Skeletal muscle satellite cell (primary cell): ENCODE measurements at regions not wholly inside any gene's neighbourhood (a gene's known extent, or its start where the extent isn't known, plus 50 kb on each side); places are given as distances from the start of the nearest gene placed in this dataset.

ENCODE experiments used
- H3K27me3 ChIP-seq: 2 replicates; pipeline ENCODE4 v1.7.0; 2013; ENCODE audit warnings: low read length; ENCODE audit not compliant: control insufficient read depth, insufficient read depth
- H3K36me3 ChIP-seq: 2 replicates; pipeline ENCODE4 v1.7.0; 2013; ENCODE audit warnings: mild to moderate bottlenecking, control low read depth, low read length; ENCODE audit not compliant: insufficient read depth
- H3K4me1 ChIP-seq: 2 replicates; pipeline ENCODE4 v1.7.0; 2013; ENCODE audit warnings: low read length; ENCODE audit not compliant: control insufficient read depth, insufficient read depth
- H3K4me2 ChIP-seq: 2 replicates; pipeline ENCODE4 v1.7.0; 2013; ENCODE audit warnings: mild to moderate bottlenecking, low read length
- H3K4me3 ChIP-seq: 2 replicates; pipeline ENCODE4 v1.7.0; 2013; ENCODE audit warnings: low read length
- H3K9ac ChIP-seq: 2 replicates; pipeline ENCODE4 v1.7.0; 2013; ENCODE audit warnings: mild to moderate bottlenecking, low read depth, low read length, moderate library complexity
- H3K9me3 ChIP-seq: replicated peaks from 2 replicates; pipeline ENCODE4 v1.7.0; 2013; ENCODE audit warnings: mild to moderate bottlenecking, control low read depth, low read length

- Histone ChIP-seq H3K9me3 (no peaks in the 10 kb centered on the region), H3K4me3 (no peak overlapping the region), H3K36me3 (no peaks in the 10 kb centered on the region), H3K27me3 (peaks cover 5% of the 10 kb centered on the region), H3K4me1 (no peaks in the 10 kb centered on the region), H3K9ac (no peak overlapping the region), H3K4me2 (no peak overlapping the region)
Observed at GRCh38 chr4:23365871-23366556, 523.8 kb downstream of the PPARGC1A start.

- no peaks in the 10 kb centered on the region for H3K9me3 ChIP-seq
- no peak overlapping the region for H3K4me2 ChIP-seq
- H3K4me1 ChIP-seq = no peaks in the 10 kb centered on the region
- no peaks in the 10 kb centered on the region for H3K36me3 ChIP-seq
- no peak overlapping the region for H3K4me3 ChIP-seq
- no peak overlapping the region for H3K9ac ChIP-seq
- peaks cover 5% of the 10 kb centered on the region for H3K27me3 ChIP-seq
Observed at GRCh38 chr4:23365086-23365485, 524.8 kb downstream of the PPARGC1A start.

GRCh38 chr4:23364167-23364566, 525.7 kb downstream of the PPARGC1A start:
- Histone ChIP-seq H3K9ac (no peak overlapping the region), H3K4me1 (no peaks in the 10 kb centered on the region), H3K4me2 (no peak overlapping the region), H3K36me3 (no peaks in the 10 kb centered on the region), H3K4me3 (no peak overlapping the region), H3K9me3 (no peaks in the 10 kb centered on the region), H3K27me3 (peaks cover 5% of the 10 kb centered on the region)

- Histone ChIP-seq H3K4me2 (no peak overlapping the region), H3K9me3 (no peaks in the 10 kb centered on the region), H3K27me3 (peaks cover 5% of the 10 kb centered on the region), H3K9ac (no peak overlapping the region), H3K4me1 (no peaks in the 10 kb centered on the region), H3K36me3 (no peaks in the 10 kb centered on the region), H3K4me3 (no peak overlapping the region)
Observed at GRCh38 chr4:23361453-23361852, 528.4 kb downstream of the PPARGC1A start.

- no peaks in the 10 kb centered on the region for H3K9me3 ChIP-seq
- no peaks in the 10 kb centered on the region for H3K4me1 ChIP-seq
- H3K9ac ChIP-seq = no peak overlapping the region
- H3K27me3 ChIP-seq = peaks cover 5% of the 10 kb centered on the region
- H3K4me2 ChIP-seq = no peak overlapping the region
- H3K4me3 ChIP-seq = no peak overlapping the region
- H3K36me3 ChIP-seq = no peaks in the 10 kb centered on the region
Observed at GRCh38 chr4:23360718-23361117, 529.1 kb downstream of the PPARGC1A start.

GRCh38 chr4:23355258-23355657, 534.6 kb downstream of the PPARGC1A start:
- no peaks in the 10 kb centered on the region for H3K27me3 ChIP-seq

GRCh38 chr4:23353200-23353599, 536.6 kb downstream of the PPARGC1A start:
- Histone ChIP-seq H3K36me3 (no peaks in the 10 kb centered on the region), H3K4me1 (no peaks in the 10 kb centered on the region), H3K9ac (no peak overlapping the region), H3K27me3 (no peaks in the 10 kb centered on the region), H3K4me2 (no peak overlapping the region), H3K9me3 (no peaks in the 10 kb centered on the region), H3K4me3 (no peak overlapping the region)

More at GRCh38 chr4:23355258-23355657, 534.6 kb downstream of the PPARGC1A start:
- no peaks in the 10 kb centered on the region for H3K36me3 ChIP-seq
- H3K9me3 ChIP-seq = no peaks in the 10 kb centered on the region
- no peak overlapping the region for H3K4me3 ChIP-seq
- no peaks in the 10 kb centered on the region for H3K4me1 ChIP-seq
- H3K9ac ChIP-seq = no peak overlapping the region
- H3K4me2 ChIP-seq = no peak overlapping the region

GRCh38 chr4:23348789-23349498, 540.9 kb downstream of the PPARGC1A start:
- no peak overlapping the region for H3K4me3 ChIP-seq
- H3K4me2 ChIP-seq = no peak overlapping the region
- no peaks in the 10 kb centered on the region for H3K36me3 ChIP-seq
- H3K4me1 ChIP-seq = no peaks in the 10 kb centered on the region
- H3K27me3 ChIP-seq = no peaks in the 10 kb centered on the region
- no peak overlapping the region for H3K9ac ChIP-seq
- no peaks in the 10 kb centered on the region for H3K9me3 ChIP-seq

- Histone ChIP-seq H3K4me3 (no peak overlapping the region), H3K4me1 (peaks cover 16% of the 10 kb centered on the region), H3K36me3 (no peaks in the 10 kb centered on the region), H3K9ac (no peak overlapping the region), H3K27me3 (no peaks in the 10 kb centered on the region), H3K4me2 (no peak overlapping the region), H3K9me3 (no peaks in the 10 kb centered on the region)
Observed at GRCh38 chr4:23337292-23337691, 552.6 kb downstream of the PPARGC1A start.

- Histone ChIP-seq H3K27me3 (no peaks in the 10 kb centered on the region), H3K4me1 (peaks cover 16% of the 10 kb centered on the region), H3K9me3 (no peaks in the 10 kb centered on the region), H3K4me3 (no peak overlapping the region), H3K4me2 (peak overlapping the region; percentile 13), H3K9ac (no peak overlapping the region), H3K36me3 (no peaks in the 10 kb centered on the region)
Observed at GRCh38 chr4:23333946-23334878, 555.6 kb downstream of the PPARGC1A start.

GRCh38 chr4:23333556-23333945, 556.3 kb downstream of the PPARGC1A start:
- peaks cover 16% of the 10 kb centered on the region for H3K4me1 ChIP-seq
- no peak overlapping the region for H3K4me3 ChIP-seq
- no peaks in the 10 kb centered on the region for H3K9me3 ChIP-seq
- peak overlapping the region; percentile 13 for H3K4me2 ChIP-seq
- no peak overlapping the region for H3K9ac ChIP-seq
- no peaks in the 10 kb centered on the region for H3K36me3 ChIP-seq
- no peaks in the 10 kb centered on the region for H3K27me3 ChIP-seq
